ENCODE measurements at regions not wholly inside any gene's neighbourhood (a gene's known extent, or its start where the extent isn't known, plus 50 kb on each side); places are given as distances from the start of the nearest gene placed in this dataset.

- no peak for TF ChIP-seq ATF2 (CRISPR knock-in tag; IDR thresholded peaks at IDR 0.05; ENCODE audit: borderline replicate concordance, low read depth)
Measured at GRCh38 chr2:54053830-54054229, 61.6 kb upstream of the ACYP2 start (continued).

- DNase-seq (ENCODE audit: low spot score) (no peak), ATAC-seq (peak; percentile 91)
- H3K36me3 Mint-ChIP-seq = peaks cover 11% of the 10 kb centered on the region
- no peak overlapping the region for H3K4me3 Mint-ChIP-seq
- CTCF ChIA-PET = interaction anchor here (0.6 to 2.0 kb wide), 8 partner anchors 9 to 670 kb away, joined by 3 to 13 read pairs (median 3); partner anchors contain the start of gene EML6
- no peaks in the 10 kb centered on the region; the same call in 1 of the 2 replicates for H3K4me1 Mint-ChIP-seq
- POLR2A ChIA-PET = no interaction called here
- H3K9me3 Mint-ChIP-seq = peaks cover 24% of the 10 kb centered on the region
- H3K27ac Mint-ChIP-seq = no peak overlapping the region
- H3K27me3 Mint-ChIP-seq (ENCODE audit: low read depth) = no peaks in the 10 kb centered on the region
- no peak for TF ChIP-seq CTCF (IDR thresholded peaks at IDR 0.05)
- TF ChIP-seq PRDM15 (CRISPR knock-in tag; IDR thresholded peaks at IDR 0.05) = no peak
- TF ChIP-seq ARID4B (CRISPR knock-in tag; IDR thresholded peaks at IDR 0.05; ENCODE audit: borderline replicate concordance) = no peak
- TF ChIP-seq ZNF232 (CRISPR knock-in tag; IDR thresholded peaks at IDR 0.05) = no peak
- TF ChIP-seq ZBTB21 (CRISPR knock-in tag; IDR thresholded peaks at IDR 0.05; ENCODE audit: borderline replicate concordance) = no peak
- TF ChIP-seq ELF4 (CRISPR knock-in tag; IDR thresholded peaks at IDR 0.05; ENCODE audit: low read depth) = no peak
- no peak for TF ChIP-seq E2F1 (CRISPR knock-in tag; IDR thresholded peaks at IDR 0.05)
- no peak for TF ChIP-seq PREB (CRISPR knock-in tag; IDR thresholded peaks at IDR 0.05; ENCODE audit: borderline replicate concordance)
- TF ChIP-seq NR3C1 (CRISPR knock-in tag; conservative IDR thresholded peaks at IDR 0.05; ENCODE audit: low read depth) = no peak
- TF ChIP-seq JUN (CRISPR knock-in tag; IDR thresholded peaks at IDR 0.05) = no peak
- no peak for TF ChIP-seq ZNF425 (CRISPR knock-in tag; conservative IDR thresholded peaks at IDR 0.05)
- no peak for TF ChIP-seq TCF7 (CRISPR knock-in tag; IDR thresholded peaks at IDR 0.05; ENCODE audit: low read depth)
- TF ChIP-seq ZNF138 (CRISPR knock-in tag; conservative IDR thresholded peaks at IDR 0.05) = no peak
- TF ChIP-seq EMX1 (CRISPR knock-in tag; IDR thresholded peaks at IDR 0.05) = no peak
- no peak for TF ChIP-seq IRF1 (CRISPR knock-in tag; IDR thresholded peaks at IDR 0.05)
- no peak for TF ChIP-seq OVOL2 (CRISPR knock-in tag; IDR thresholded peaks at IDR 0.05; ENCODE audit: borderline replicate concordance)
Measured at GRCh38 chr2:54052825-54053718, 62.3 kb upstream of the ACYP2 start.
